ENCODE measurements at regions not wholly inside any gene's neighbourhood (a gene's known extent, or its start where the extent isn't known, plus 50 kb on each side); places are given as distances from the start of the nearest gene placed in this dataset.

GRCh38 chr5:74978345-74978744, 74.0 kb downstream of the GCNT4 start:
- H3K4me3 Mint-ChIP-seq, result no peak overlapping the region
- Histone ChIP-seq H3K9me3 (ENCODE audit: control insufficient read depth, insufficient read depth, low read length) (no peaks in the 10 kb centered on the region), H3K4me1 (ENCODE audit: control insufficient read depth, insufficient read depth, low read length) (peaks cover 29% of the 10 kb centered on the region), H3K27me3 (ENCODE audit: control insufficient read depth, insufficient read depth, low read length) (no peaks in the 10 kb centered on the region), H3K36me3 (ENCODE audit: control insufficient read depth, insufficient read depth, low read length) (no peaks in the 10 kb centered on the region), H3K27ac (ENCODE audit: low read length) (no peak overlapping the region), H3K4me3 (ENCODE audit: low read length) (no peak overlapping the region)
- H3K27ac Mint-ChIP-seq, result no peak overlapping the region
- peaks cover 0 to 2% of the 10 kb centered on the region in 2 donors for H3K9me3 Mint-ChIP-seq
- intact Hi-C loops (cut with micrococcal nuclease), result no loop called here
- peaks cover 37 to 39% of the 10 kb centered on the region in 2 donors for H3K4me1 Mint-ChIP-seq
- DNase-seq (no peak), ATAC-seq (no peak)
- no peaks in the 10 kb centered on the region for H3K36me3 Mint-ChIP-seq
- 67% methylated on average over 1 of the region's 1 CpG for WGBS (ENCODE audit: insufficient coverage)
- no peak for TF ChIP-seq CTCF (IDR thresholded peaks at IDR 0.05)
- H3K27me3 Mint-ChIP-seq (ENCODE audit: low read depth in 2 of 2), result peaks cover 7 to 10% of the 10 kb centered on the region in 2 donors

- H3K27ac Mint-ChIP-seq, result peak overlapping the region in 1 of 2 donors; percentile 22
- TF ChIP-seq CTCF (IDR thresholded peaks at IDR 0.05), result no peak
These were observed 74.9 kb downstream of the GCNT4 start for GRCh38 chr5:74977471-74977870.

GRCh38 chr5:74976651-74977050, 75.7 kb downstream of the GCNT4 start:
- WGBS (ENCODE audit: insufficient coverage), result 75% methylated on average over 2 of the region's 3 CpGs
- Histone ChIP-seq H3K4me1 (ENCODE audit: control insufficient read depth, insufficient read depth, low read length) (peaks cover 29% of the 10 kb centered on the region), H3K36me3 (ENCODE audit: control insufficient read depth, insufficient read depth, low read length) (no peaks in the 10 kb centered on the region), H3K4me3 (ENCODE audit: low read length) (no peak overlapping the region), H3K27me3 (ENCODE audit: control insufficient read depth, insufficient read depth, low read length) (no peaks in the 10 kb centered on the region), H3K9me3 (ENCODE audit: control insufficient read depth, insufficient read depth, low read length) (no peaks in the 10 kb centered on the region), H3K27ac (ENCODE audit: low read length) (no peak overlapping the region)
- Mint-ChIP-seq H3K27ac (peak overlapping the region in 1 of 2 donors; percentile 80), H3K27me3 (ENCODE audit: low read depth in 2 of 2) (peaks cover 7 to 8% of the 10 kb centered on the region in 2 donors), H3K9me3 (peaks cover 0 to 2% of the 10 kb centered on the region in 2 donors), H3K4me3 (no peak overlapping the region), H3K36me3 (no peaks in the 10 kb centered on the region), H3K4me1 (peaks cover 37 to 39% of the 10 kb centered on the region in 2 donors)
- intact Hi-C loops (cut with micrococcal nuclease), result no loop called here
- TF ChIP-seq CTCF (IDR thresholded peaks at IDR 0.05), result no peak
- ATAC-seq (no peak), DNase-seq (no peak)

More at GRCh38 chr5:74977471-74977870, 74.9 kb downstream of the GCNT4 start:
- ATAC-seq, result no peak
- intact Hi-C loops (cut with micrococcal nuclease), result no loop called here
- Mint-ChIP-seq H3K4me1 (peaks cover 37 to 39% of the 10 kb centered on the region in 2 donors), H3K36me3 (no peaks in the 10 kb centered on the region), H3K27me3 (ENCODE audit: low read depth in 2 of 2) (peaks cover 7 to 10% of the 10 kb centered on the region in 2 donors), H3K9me3 (peaks cover 0 to 2% of the 10 kb centered on the region in 2 donors), H3K4me3 (no peak overlapping the region)
- no peaks in the 10 kb centered on the region for H3K9me3 ChIP-seq (ENCODE audit: control insufficient read depth, insufficient read depth, low read length)
- H3K27ac ChIP-seq (ENCODE audit: low read length), result no peak overlapping the region
- no peaks in the 10 kb centered on the region for H3K36me3 ChIP-seq (ENCODE audit: control insufficient read depth, insufficient read depth, low read length)
- peaks cover 29% of the 10 kb centered on the region for H3K4me1 ChIP-seq (ENCODE audit: control insufficient read depth, insufficient read depth, low read length)
- WGBS (ENCODE audit: insufficient coverage), result 50% methylated on average over 6 of the region's 6 CpGs
- peak in 1 of 2 donors; percentile 9 for DNase-seq
- no peak overlapping the region for H3K4me3 ChIP-seq (ENCODE audit: low read length)
- H3K27me3 ChIP-seq (ENCODE audit: control insufficient read depth, insufficient read depth, low read length), result no peaks in the 10 kb centered on the region

- Mint-ChIP-seq H3K4me1 (peaks cover 37 to 39% of the 10 kb centered on the region in 2 donors), H3K4me3 (no peak overlapping the region), H3K9me3 (peaks cover 0 to 2% of the 10 kb centered on the region in 2 donors), H3K27ac (peak overlapping the region; percentile 72 to 80), H3K27me3 (ENCODE audit: low read depth in 2 of 2) (peaks cover 0 to 7% of the 10 kb centered on the region in 2 donors), H3K36me3 (no peaks in the 10 kb centered on the region)
- H3K27ac ChIP-seq (ENCODE audit: low read length), result peak overlapping the region; percentile 64
- H3K4me3 ChIP-seq (ENCODE audit: low read length), result no peak overlapping the region
- WGBS (ENCODE audit: insufficient coverage), result 99% methylated on average over 3 of the region's 3 CpGs
- ATAC-seq (no peak), DNase-seq (no peak)
- no peaks in the 10 kb centered on the region for H3K27me3 ChIP-seq (ENCODE audit: control insufficient read depth, insufficient read depth, low read length)
- H3K4me1 ChIP-seq (ENCODE audit: control insufficient read depth, insufficient read depth, low read length), result peaks cover 29% of the 10 kb centered on the region
- no peaks in the 10 kb centered on the region for H3K36me3 ChIP-seq (ENCODE audit: control insufficient read depth, insufficient read depth, low read length)
- intact Hi-C loops (cut with micrococcal nuclease), result no loop called here
- no peak for TF ChIP-seq CTCF (IDR thresholded peaks at IDR 0.05)
- no peaks in the 10 kb centered on the region for H3K9me3 ChIP-seq (ENCODE audit: control insufficient read depth, insufficient read depth, low read length)
These were observed 76.8 kb downstream of the GCNT4 start for GRCh38 chr5:74975582-74975981.
